ENCODE measurements at regions not wholly inside any gene's neighbourhood (a gene's known extent, or its start where the extent isn't known, plus 50 kb on each side); places are given as distances from the start of the nearest gene placed in this dataset.

DNA sequence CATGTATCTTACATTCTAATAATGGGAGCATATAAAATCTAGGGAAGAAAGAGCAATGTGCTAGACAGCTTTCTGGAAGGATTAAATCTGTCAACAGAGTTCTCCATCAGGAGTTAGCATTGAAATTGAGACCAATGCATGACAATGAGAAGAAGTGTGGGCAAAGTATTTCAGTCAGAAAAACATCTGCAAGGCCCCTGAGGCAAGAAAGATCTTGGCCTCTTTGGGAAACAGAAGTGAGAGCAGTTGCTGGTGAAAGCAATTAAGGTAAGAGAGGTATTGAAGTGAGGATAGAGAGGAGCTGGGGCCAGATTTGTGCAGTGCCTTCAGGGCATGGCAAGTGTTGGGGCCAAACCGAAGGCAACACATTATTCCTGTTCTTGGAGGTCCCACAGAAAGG, 999.1 kb downstream of the STPG2 start:
- H2BK120ac ChIP-seq (ENCODE audit: low read depth, low read length), result no peak overlapping the region
- no peak overlapping the region for H2AFZ ChIP-seq (replicated peaks; ENCODE audit: low read length, poor library complexity)
- no peak overlapping the region for H2BK15ac ChIP-seq (ENCODE audit: low read depth, low read length)
- H3K18ac ChIP-seq (ENCODE audit: low read depth, low read length), result no peak overlapping the region
- H3K4ac ChIP-seq (ENCODE audit: low read depth, low read length), result no peak overlapping the region
- no peak overlapping the region for H2BK5ac ChIP-seq (ENCODE audit: low read depth, low read length, poor library complexity, severe bottlenecking)
- H2AK9ac ChIP-seq (replicated peaks; ENCODE audit: low read depth, low read length, poor library complexity), result no peak overlapping the region
- POLR2A ChIA-PET (ENCODE audit: unreplicated experiment), result no interaction called here
- no peak overlapping the region for H4K8ac ChIP-seq (ENCODE audit: low read depth in 2 of 2, low read length in 2 of 2)
- no peak overlapping the region for H2AK5ac ChIP-seq (ENCODE audit: low read depth, low read length)
- H4K5ac ChIP-seq (ENCODE audit: low read depth, low read length), result no peak overlapping the region
- no peak overlapping the region for H4K91ac ChIP-seq (ENCODE audit: insufficient read depth, low read depth, low read length)
- H3K9me3 ChIP-seq (ENCODE audit: control insufficient read depth, insufficient read depth, low read length), result peaks cover 7% of the 10 kb centered on the region
- TF ChIP-seq, protein P1, sequence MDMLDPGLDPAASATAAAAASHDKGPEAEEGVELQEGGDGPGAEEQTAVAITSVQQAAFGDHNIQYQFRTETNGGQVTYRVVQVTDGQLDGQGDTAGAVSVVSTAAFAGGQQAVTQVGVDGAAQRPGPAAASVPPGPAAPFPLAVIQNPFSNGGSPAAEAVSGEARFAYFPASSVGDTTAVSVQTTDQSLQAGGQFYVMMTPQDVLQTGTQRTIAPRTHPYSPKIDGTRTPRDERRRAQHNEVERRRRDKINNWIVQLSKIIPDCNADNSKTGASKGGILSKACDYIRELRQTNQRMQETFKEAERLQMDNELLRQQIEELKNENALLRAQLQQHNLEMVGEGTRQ (IDR thresholded peaks at IDR 0.05; ENCODE audit: low read depth, low read length), result no peak
- TF ChIP-seq CEBPB (IDR thresholded peaks at IDR 0.05; ENCODE audit: low read depth, low read length) (no peak), FOS (IDR thresholded peaks at IDR 0.05; ENCODE audit: low read depth, low read length) (no peak), CHD1 (IDR thresholded peaks at IDR 0.05; ENCODE audit: low read depth, low read length) (no peak), RAD21 (IDR thresholded peaks at IDR 0.05; ENCODE audit: low read length) (no peak), RFX5 (IDR thresholded peaks at IDR 0.05; ENCODE audit: low read depth, low read length) (no peak), NFE2L2 (IDR thresholded peaks at IDR 0.05; ENCODE audit: low read depth, low read length) (no peak), SMC3 (IDR thresholded peaks at IDR 0.05; ENCODE audit: low read depth, low read length) (no peak), BHLHE40 (IDR thresholded peaks at IDR 0.05; ENCODE audit: low read depth, low read length) (no peak)
- TF ChIP-seq, protein P2, sequence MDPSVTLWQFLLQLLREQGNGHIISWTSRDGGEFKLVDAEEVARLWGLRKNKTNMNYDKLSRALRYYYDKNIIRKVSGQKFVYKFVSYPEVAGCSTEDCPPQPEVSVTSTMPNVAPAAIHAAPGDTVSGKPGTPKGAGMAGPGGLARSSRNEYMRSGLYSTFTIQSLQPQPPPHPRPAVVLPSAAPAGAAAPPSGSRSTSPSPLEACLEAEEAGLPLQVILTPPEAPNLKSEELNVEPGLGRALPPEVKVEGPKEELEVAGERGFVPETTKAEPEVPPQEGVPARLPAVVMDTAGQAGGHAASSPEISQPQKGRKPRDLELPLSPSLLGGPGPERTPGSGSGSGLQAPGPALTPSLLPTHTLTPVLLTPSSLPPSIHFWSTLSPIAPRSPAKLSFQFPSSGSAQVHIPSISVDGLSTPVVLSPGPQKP (IDR thresholded peaks at IDR 0.05; ENCODE audit: borderline replicate concordance, low read depth, low read length), result no peak
- no peaks in the 10 kb centered on the region for H3K9me1 ChIP-seq (ENCODE audit: insufficient read depth, low read length)
- in situ Hi-C loops (cut with MboI; ENCODE audit: low sequenced_read_pairs) (no loop called here), intact Hi-C loops (cut with micrococcal nuclease) (no loop called here), dilution Hi-C loops (cut with HindIII; ENCODE audit: low sequenced_read_pairs, unreplicated experiment) (no loop called here)
- no peak overlapping the region for H3K4me2 ChIP-seq (ENCODE audit: low read depth, low read length)
- ATAC-seq (ENCODE audit: low read depth), result no peak
- H3K23ac ChIP-seq (ENCODE audit: low read depth, low read length), result no peak overlapping the region
- no peaks in the 10 kb centered on the region for H3K4me1 ChIP-seq (ENCODE audit: control insufficient read depth, insufficient read depth, low read length)
- no peak overlapping the region for H3K56ac ChIP-seq (ENCODE audit: extremely low read depth, insufficient read depth, low read length)
- no peak overlapping the region for H3K9ac ChIP-seq (ENCODE audit: low read depth, low read length)
- no peak overlapping the region for H2BK20ac ChIP-seq (ENCODE audit: low read depth, low read length)
- no peaks in the 10 kb centered on the region for H3K27me3 ChIP-seq (ENCODE audit: control insufficient read depth, insufficient read depth, low read length)
- no peak overlapping the region for H3K27ac ChIP-seq (ENCODE audit: insufficient read depth, low read length)
- no CpG with 5 or more reads among the region's 1 CpG for WGBS, 2 experiments (ENCODE audit: extremely low coverage in 2 of 2, insufficient read length in 1 of 2)
- H4K20me1 ChIP-seq (ENCODE audit: insufficient read depth, low read length), result no peaks in the 10 kb centered on the region
- no peak overlapping the region for H3K4me3 ChIP-seq (ENCODE audit: insufficient read depth, low read depth, low read length)
- BruUV-seq (replicated peaks), result no TSS peak
- no peak for DNase-seq
- H3K36me3 ChIP-seq (ENCODE audit: control insufficient read depth, insufficient read depth, low read length), result no peaks in the 10 kb centered on the region
- no peaks in the 10 kb centered on the region for H3K79me1 ChIP-seq (ENCODE audit: low read depth in 1 of 2, low read length in 2 of 2)
- H3K14ac ChIP-seq (replicated peaks; ENCODE audit: low read depth, low read length), result no peak overlapping the region
- CTCF ChIA-PET, result no interaction called here
